Neural cell (in vitro differentiated cells): ENCODE measurements at regions not wholly inside any gene's neighbourhood (a gene's known extent, or its start where the extent isn't known, plus 50 kb on each side); places are given as distances from the start of the nearest gene placed in this dataset.
"Not testable (repeated sequence)": the region's sequence is repeated elsewhere in the genome, so short reads cannot be mapped to it uniquely, and the experiment has no call there.

Experiments
- H2AFZ ChIP-seq: fragments of 200-600, 300-800 bp; sonication (generic), shearing (Covaris generic); 2 replicates; pipeline ENCODE4 v1.6.0; 2014; ENCODE audit warnings: low read depth, mild to moderate bottlenecking, antibody characterized with exemption, low read length, moderate library complexity
- H3F3A ChIP-seq: fragments of 200-600 bp; shearing (Covaris generic); 2 replicates; pipeline ENCODE4 v1.6.1; 2016; ENCODE audit warnings: mild to moderate bottlenecking, moderate library complexity, mixed read lengths, antibody characterized with exemption, low read length; ENCODE audit not compliant: insufficient read depth, poor library complexity, severe bottlenecking
- H3K27ac ChIP-seq: fragments of 200-600, 300-800 bp; sonication (generic), shearing (Covaris generic); 2 replicates; pipeline ENCODE4 v1.5.1; 2014; ENCODE audit warnings: mild to moderate bottlenecking, low read length, moderate library complexity
- H3K27me3 ChIP-seq: fragments of 300-800, 200-600 bp; sonication (generic), shearing (Covaris generic); 2 replicates; pipeline ENCODE4 v1.6.0; 2014; ENCODE audit warnings: mild to moderate bottlenecking, low read depth, low read length, moderate library complexity; ENCODE audit not compliant: insufficient read depth
- H3K36me3 ChIP-seq: fragments of 300-800, 200-600 bp; sonication (generic), shearing (Covaris generic); 2 replicates; pipeline ENCODE4 v1.5.1; 2014; ENCODE audit warnings: mild to moderate bottlenecking, antibody characterized with exemption, low read length, moderate library complexity; ENCODE audit not compliant: insufficient read depth
- H3K4me2 ChIP-seq: fragments of 300-800, 200-600 bp; sonication (generic), shearing (Covaris generic); 2 replicates; pipeline ENCODE4 v1.6.0; 2014; ENCODE audit warnings: mild to moderate bottlenecking, low read length
- H3K4me3 ChIP-seq: fragments of 300-800, 200-600 bp; sonication (generic), shearing (Covaris generic); 2 replicates; pipeline ENCODE4 v1.5.1; 2014; ENCODE audit warnings: mild to moderate bottlenecking, low read length, moderate library complexity
- H3K79me2 ChIP-seq: fragments of 200-600 bp; shearing (Covaris generic); replicated peaks from 2 replicates; pipeline ENCODE4 v1.6.0; 2014; ENCODE audit warnings: mild to moderate bottlenecking, low read length, moderate library complexity; ENCODE audit not compliant: insufficient read depth
- H3K9ac ChIP-seq: fragments of 300-800, 200-600 bp; sonication (generic), shearing (Covaris generic); 2 replicates; pipeline ENCODE4 v1.6.1; 2016; ENCODE audit warnings: mild to moderate bottlenecking, low read length, mixed read lengths
- H3K9me2 ChIP-seq: fragments of 200-600 bp; shearing (Covaris generic); 2 replicates; pipeline ENCODE4 v1.6.1; 2016; ENCODE audit warnings: mild to moderate bottlenecking, low read length, mixed read lengths; ENCODE audit not compliant: insufficient read depth
- H3K9me3 ChIP-seq: fragments of 200-600, 300-800 bp; sonication (generic), shearing (Covaris generic); 2 replicates; pipeline ENCODE4 v1.6.1; 2016; ENCODE audit warnings: mild to moderate bottlenecking, mixed run types, low read length, moderate library complexity, mixed read lengths
- H4K20me1 ChIP-seq: fragments of 200-600 bp; shearing (Covaris generic); 2 replicates; pipeline ENCODE4 v1.6.1; 2016; ENCODE audit warnings: mild to moderate bottlenecking, mixed run types; ENCODE audit not compliant: insufficient read depth
- CTCF ChIP-seq: fragments of 450-650 bp; IDR thresholded peaks from 2 replicates; pipeline ENCODE4 v1.5.1; 2014; ENCODE audit warnings: antibody characterized with exemption, mild to moderate bottlenecking, moderate library complexity; ENCODE audit not compliant: poor library complexity, severe bottlenecking
- EZH2 ChIP-seq: fragments of 200-600, 300-800 bp; shearing (Covaris generic), sonication (generic); IDR thresholded peaks from 2 replicates; pipeline ENCODE4 v1.6.1; 2014; ENCODE audit warnings: antibody characterized with exemption, low read length, borderline replicate concordance, mild to moderate bottlenecking; ENCODE audit not compliant: insufficient read depth, poor library complexity, severe bottlenecking
- RAD21 ChIP-seq: fragments of 450-650 bp; conservative IDR thresholded peaks from 2 replicates; pipeline ENCODE4 v1.6.1; 2014; ENCODE audit warnings: antibody characterized with exemption, mild to moderate bottlenecking, moderate library complexity
- REST ChIP-seq: IDR thresholded peaks from 2 replicates; pipeline ENCODE4 v1.6.1; 2012; ENCODE audit warnings: borderline replicate concordance
- SMC3 ChIP-seq: fragments of 450-650 bp; conservative IDR thresholded peaks from 2 replicates; pipeline ENCODE4 v1.6.1; 2014; ENCODE audit warnings: antibody characterized with exemption, mild to moderate bottlenecking, moderate library complexity; ENCODE audit not compliant: poor library complexity
- TAF1 ChIP-seq: IDR thresholded peaks from 2 replicates; pipeline ENCODE4 v1.6.1; 2012; ENCODE audit warnings: low read depth

GRCh38 chr10:65429381-65429780, 1496.5 kb upstream of the LRRTM3 start:
- not testable (repeated sequence) for H3F3A ChIP-seq, H4K20me1 ChIP-seq, H3K36me3 ChIP-seq, H3K4me3 ChIP-seq, H3K27ac ChIP-seq, H3K9me3 ChIP-seq, H2AFZ ChIP-seq, H3K9me2 ChIP-seq, H3K9ac ChIP-seq, H3K79me2 ChIP-seq, H3K4me2 ChIP-seq, H3K27me3 ChIP-seq

GRCh38 chr10:65430979-65431378, 1494.9 kb upstream of the LRRTM3 start:
- Histone ChIP-seq H3K36me3 (no peaks in the 10 kb centered on the region), H3K4me3 (no peak overlapping the region), H3K9me2 (no peaks in the 10 kb centered on the region), H4K20me1 (no peaks in the 10 kb centered on the region), H3K27me3 (no peaks in the 10 kb centered on the region), H3K9ac (no peak overlapping the region), H3F3A (no peaks in the 10 kb centered on the region), H3K4me2 (no peak overlapping the region), H3K27ac (no peak overlapping the region), H3K79me2 (no peaks in the 10 kb centered on the region), H2AFZ (no peak overlapping the region), H3K9me3 (no peaks in the 10 kb centered on the region)
- TF ChIP-seq REST = no peak
- TF ChIP-seq SMC3 = no peak

- no peak overlapping the region for H3K4me2 ChIP-seq
- H3K27me3 ChIP-seq = no peaks in the 10 kb centered on the region
- no peaks in the 10 kb centered on the region for H4K20me1 ChIP-seq
- no peak overlapping the region for H3K27ac ChIP-seq
- H3K9ac ChIP-seq = no peak overlapping the region
- H2AFZ ChIP-seq = no peak overlapping the region
- H3K36me3 ChIP-seq = no peaks in the 10 kb centered on the region
- H3F3A ChIP-seq = no peaks in the 10 kb centered on the region
- H3K4me3 ChIP-seq = no peak overlapping the region
- no peak for TF ChIP-seq SMC3
- TF ChIP-seq TAF1 = no peak
- no peak for TF ChIP-seq REST
- no peak for TF ChIP-seq RAD21
- TF ChIP-seq EZH2 = no peak
- no peak for TF ChIP-seq CTCF
- H3K9me3 ChIP-seq = no peaks in the 10 kb centered on the region
- H3K9me2 ChIP-seq = no peaks in the 10 kb centered on the region
- no peaks in the 10 kb centered on the region for H3K79me2 ChIP-seq
Observed at GRCh38 chr10:65470986-65471385, 1454.8 kb upstream of the LRRTM3 start.
